Ovary (tissue), 7 donors: ENCODE measurements at regions not wholly inside any gene's neighbourhood (a gene's known extent, or its start where the extent isn't known, plus 50 kb on each side); places are given as distances from the start of the nearest gene placed in this dataset.

Experiments
- DNase-seq, 5 donors: peaks; one replicate each; pipeline ENCODE4 v3.0.0-alpha.2; 2019 to 2020
- H3K27ac ChIP-seq, 2 donors: fragments of 200-600 bp; one replicate each; pipeline versions ENCODE4 v1.5.1 to v1.8.0; 2019 to 2022
- H3K27me3 ChIP-seq: fragments of 200-600 bp; one replicate; pipeline ENCODE4 v1.8.0; 2022
- H3K36me3 ChIP-seq: fragments of 200-600 bp; sonication (generic); one replicate; pipeline ENCODE4 v1.5.1; 2019
- H3K4me1 ChIP-seq: one replicate; pipeline ENCODE4 v1.8.1; 2013; ENCODE audit warnings: mild to moderate bottlenecking, moderate library complexity; ENCODE audit not compliant: insufficient read depth
- H3K4me3 ChIP-seq: fragments of 200-600 bp; sonication (generic); one replicate; pipeline ENCODE4 v1.5.1; 2017
- H3K9me3 ChIP-seq, 2 donors: fragments of 200-600 bp in 1 of 2; sonication (generic) in 1 of 2; one replicate each; pipeline versions ENCODE4 v1.5.1 to v1.8.1; 2013 to 2019; ENCODE audit warnings: mild to moderate bottlenecking in 1 of 2, moderate library complexity in 1 of 2
- EP300 ChIP-seq: sonication (generic); formaldehyde crosslinking; IDR thresholded peaks from one replicate; pipeline ENCODE4 v1.6.1; 2017; ENCODE audit warnings: antibody characterized with exemption
- POLR2A ChIP-seq: fragments of 450-650 bp; IDR thresholded peaks from one replicate; pipeline ENCODE4 v1.6.1; 2017; ENCODE audit warnings: antibody characterized with exemption, mild to moderate bottlenecking, moderate library complexity
- WGBS, 3 donors: extraction: QIAGEN DNeasy Blood & Tissue Kit in 1 of 3; methylation state at CpG; one replicate each; pipeline versions ENCODE4 v1.1.5 to v1.1.7; 2013 to 2017; 5-methylcytosine and 5-hydroxymethylcytosine counted together
- intact Hi-C, 4 donors: fragments of 100-400 bp; cut with DNase I; formaldehyde crosslinking; loops; one replicate each; pipeline versions ENCODE4 v1.11.0 to v1.15.1; 2022 to 2023
- TF ChIP-seq, protein P1 (sequence below), 3 donors: fragments of 450-650 bp in 2 of 3; fragments of 200-600 bp in 1 of 3; IDR thresholded peaks; one replicate each; pipeline versions ENCODE4 v1.5.1 to v1.8.0; 2016 to 2022; ENCODE audit warnings: antibody characterized with exemption in 3 of 3, mild to moderate bottlenecking in 1 of 3
- donor health status: DM: no; HTN: no; CAD: no; lungs with moderate emphysema.
- donor health status: DM: no; HTN: no; CAD: no.
- donor health status: Bipolar disorder and iron deficiency.
- donor health status: DM: no; HTN: no; CAD: no.
- donor health status: DM: yes; HTN: yes; CAD: no.

DNA sequence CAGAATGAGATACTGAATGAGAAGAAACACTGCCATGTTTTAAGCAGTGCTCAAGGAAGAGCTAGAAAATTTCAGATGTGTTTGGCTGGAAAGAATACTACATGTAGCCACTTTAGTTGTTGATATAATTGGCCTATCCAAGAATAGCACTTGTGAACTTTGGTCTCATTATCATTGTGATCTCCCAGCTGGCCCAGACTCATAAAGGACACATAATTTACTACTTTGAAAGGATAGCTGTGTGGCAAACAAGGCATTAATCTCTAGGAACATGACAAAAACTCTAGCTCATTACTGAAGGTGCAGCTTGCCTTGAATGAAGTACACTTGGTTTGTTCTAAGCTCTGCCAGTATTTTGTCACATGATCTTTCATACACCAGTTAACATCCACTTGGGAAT is 356.3 kb downstream of the CSNK1G3 start:
- Histone ChIP-seq H3K27ac (no peak overlapping the region), H3K9me3 (no peaks in the 10 kb centered on the region), H3K4me3 (no peak overlapping the region), H3K4me1 (no peaks in the 10 kb centered on the region), H3K36me3 (no peaks in the 10 kb centered on the region), H3K27me3 (no peaks in the 10 kb centered on the region)
- TF ChIP-seq EP300 (no peak), POLR2A (no peak)
- TF ChIP-seq, protein P1, sequence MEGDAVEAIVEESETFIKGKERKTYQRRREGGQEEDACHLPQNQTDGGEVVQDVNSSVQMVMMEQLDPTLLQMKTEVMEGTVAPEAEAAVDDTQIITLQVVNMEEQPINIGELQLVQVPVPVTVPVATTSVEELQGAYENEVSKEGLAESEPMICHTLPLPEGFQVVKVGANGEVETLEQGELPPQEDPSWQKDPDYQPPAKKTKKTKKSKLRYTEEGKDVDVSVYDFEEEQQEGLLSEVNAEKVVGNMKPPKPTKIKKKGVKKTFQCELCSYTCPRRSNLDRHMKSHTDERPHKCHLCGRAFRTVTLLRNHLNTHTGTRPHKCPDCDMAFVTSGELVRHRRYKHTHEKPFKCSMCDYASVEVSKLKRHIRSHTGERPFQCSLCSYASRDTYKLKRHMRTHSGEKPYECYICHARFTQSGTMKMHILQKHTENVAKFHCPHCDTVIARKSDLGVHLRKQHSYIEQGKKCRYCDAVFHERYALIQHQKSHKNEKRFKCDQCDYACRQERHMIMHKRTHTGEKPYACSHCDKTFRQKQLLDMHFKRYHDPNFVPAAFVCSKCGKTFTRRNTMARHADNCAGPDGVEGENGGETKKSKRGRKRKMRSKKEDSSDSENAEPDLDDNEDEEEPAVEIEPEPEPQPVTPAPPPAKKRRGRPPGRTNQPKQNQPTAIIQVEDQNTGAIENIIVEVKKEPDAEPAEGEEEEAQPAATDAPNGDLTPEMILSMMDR (IDR thresholded peaks at IDR 0.05), result no peak
- intact Hi-C loops, result no loop called here
- DNase-seq, result no peak

DNA sequence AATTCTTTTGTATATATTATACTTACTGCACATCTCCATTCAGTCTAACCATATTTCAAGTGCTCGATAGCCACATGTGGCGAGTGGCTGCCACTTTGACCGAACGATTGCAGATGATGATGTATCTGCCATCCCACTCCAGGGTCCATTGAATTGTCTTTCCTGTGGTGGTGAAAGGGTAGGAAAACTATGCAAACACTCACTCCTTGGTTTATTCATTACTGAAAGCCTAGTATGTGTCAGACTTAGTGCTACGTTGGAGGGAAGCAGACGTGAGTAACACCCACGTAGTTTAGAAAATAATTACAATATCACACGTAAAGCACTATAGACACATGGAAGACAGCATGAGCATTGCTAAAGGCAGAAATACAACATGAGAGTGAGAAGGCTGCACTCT is 353.7 kb downstream of the CSNK1G3 start:
- H3K27ac ChIP-seq, result no peak overlapping the region
- H3K4me3 ChIP-seq, result no peak overlapping the region
- no peaks in the 10 kb centered on the region for H3K4me1 ChIP-seq
- no peaks in the 10 kb centered on the region for H3K9me3 ChIP-seq
- TF ChIP-seq, protein P1 (IDR thresholded peaks at IDR 0.05), result no peak
- TF ChIP-seq POLR2A, result no peak
- no peak for TF ChIP-seq EP300
- no peak for DNase-seq
- 88 to 90% (median 89%) methylated on average over 8 of the region's 8 CpGs for WGBS, 3 donors
- no peaks in the 10 kb centered on the region for H3K27me3 ChIP-seq
- no peaks in the 10 kb centered on the region for H3K36me3 ChIP-seq
- intact Hi-C loops, result no loop called here

DNA sequence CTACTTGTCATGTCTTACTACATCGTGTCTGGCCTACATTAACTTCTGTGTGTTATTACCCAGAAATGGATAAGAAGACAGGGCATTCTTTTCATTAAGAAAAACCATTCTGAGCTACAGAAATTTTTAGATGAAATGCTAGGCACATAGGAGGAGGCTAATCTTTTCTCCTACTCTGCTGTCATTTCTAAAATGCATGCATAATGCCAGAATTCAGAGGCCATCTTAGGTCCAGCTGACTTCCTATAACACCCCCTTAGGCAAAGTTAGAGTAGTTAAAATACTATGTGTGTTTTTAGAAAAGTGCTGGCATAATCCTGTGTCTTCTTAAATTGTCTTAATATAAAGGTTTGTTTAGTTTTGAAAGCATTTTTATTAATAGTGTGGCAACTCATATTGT is 352.6 kb downstream of the CSNK1G3 start:
- Histone ChIP-seq H3K27me3 (no peaks in the 10 kb centered on the region), H3K4me3 (no peak overlapping the region), H3K4me1 (no peaks in the 10 kb centered on the region), H3K36me3 (no peaks in the 10 kb centered on the region), H3K9me3 (no peaks in the 10 kb centered on the region), H3K27ac (no peak overlapping the region)
- no peak for TF ChIP-seq EP300
- TF ChIP-seq POLR2A, result no peak
- TF ChIP-seq, protein P1 (IDR thresholded peaks at IDR 0.05), result no peak
- DNase-seq, result no peak
- intact Hi-C loops, result no loop called here
- 79 to 92% (median 85%) methylated on average over 1 of the region's 1 CpG for WGBS, 3 donors

DNA sequence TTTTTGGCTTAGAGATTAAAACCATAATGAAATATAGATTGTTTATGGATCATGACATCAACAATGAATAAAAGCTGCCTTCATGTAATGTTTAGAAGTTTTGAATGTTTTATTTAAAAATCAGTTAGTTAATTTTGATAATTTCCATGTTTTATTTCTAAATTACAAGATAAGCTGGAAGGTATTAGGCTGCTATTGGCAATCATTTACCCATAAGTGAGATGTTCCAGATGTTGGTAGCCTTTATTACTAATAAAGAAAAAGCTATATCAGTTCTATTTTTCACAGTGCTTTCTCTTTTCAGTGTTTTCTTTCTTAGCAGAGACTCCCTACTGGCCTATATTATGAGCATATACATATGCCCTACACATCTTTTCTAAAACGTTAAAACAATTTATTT is 347.0 kb downstream of the CSNK1G3 start:
- Histone ChIP-seq H3K36me3 (no peaks in the 10 kb centered on the region), H3K9me3 (no peaks in the 10 kb centered on the region), H3K27ac (no peak overlapping the region), H3K27me3 (no peaks in the 10 kb centered on the region), H3K4me1 (no peaks in the 10 kb centered on the region), H3K4me3 (no peak overlapping the region)
- intact Hi-C loops, result no loop called here
- DNase-seq, result no peak
- WGBS, 3 donors, result 33 to 57% (median 36%) methylated on average over 1 of the region's 1 CpG
- no peak for TF ChIP-seq EP300
- TF ChIP-seq POLR2A, result no peak
- TF ChIP-seq, protein P1 (IDR thresholded peaks at IDR 0.05), result no peak

DNA sequence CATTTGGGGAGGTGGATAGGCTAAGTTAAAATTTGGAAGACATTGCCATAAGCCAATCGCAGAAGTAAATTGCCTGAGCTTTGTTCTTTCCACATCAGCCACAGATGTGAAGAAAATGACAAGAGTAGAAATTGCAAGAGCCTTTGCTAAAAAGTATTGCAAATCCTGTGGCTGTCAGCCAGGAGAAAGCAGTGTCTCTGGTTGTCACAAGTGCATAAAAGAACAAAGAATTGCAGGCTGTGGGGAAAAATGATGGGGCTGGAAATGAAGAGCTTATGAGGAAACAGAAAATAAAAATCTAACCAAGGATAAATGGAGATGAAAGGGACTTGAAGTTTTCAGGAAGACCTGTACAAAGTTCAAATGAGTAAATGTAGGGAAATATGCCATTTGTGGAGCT is 344.8 kb downstream of the CSNK1G3 start:
- WGBS, 3 donors, result 65 to 84% (median 81%) methylated on average over 1 of the region's 1 CpG
- Histone ChIP-seq H3K9me3 (no peaks in the 10 kb centered on the region), H3K36me3 (no peaks in the 10 kb centered on the region), H3K4me1 (no peaks in the 10 kb centered on the region), H3K27me3 (no peaks in the 10 kb centered on the region), H3K4me3 (no peak overlapping the region), H3K27ac (no peak overlapping the region)
- TF ChIP-seq EP300 (no peak), POLR2A (no peak)
- TF ChIP-seq, protein P1 (IDR thresholded peaks at IDR 0.05), result no peak
- intact Hi-C loops, result no loop called here
- no peak for DNase-seq
